Right lobe of liver (tissue), 4 donors: ENCODE measurements at regions not wholly inside any gene's neighbourhood (a gene's known extent, or its start where the extent isn't known, plus 50 kb on each side); places are given as distances from the start of the nearest gene placed in this dataset.

Experiments used
- CTCF ChIP-seq, 4 donors: fragments of 200-600 bp in 3 of 4; fragments of 450-650 bp in 1 of 4; IDR thresholded peaks; one replicate each; pipeline versions ENCODE4 v1.5.1 to v1.8.0; 2016 to 2022; ENCODE audit warnings: antibody characterized with exemption in 4 of 4, mild to moderate bottlenecking in 2 of 4
- POLR2A ChIP-seq: fragments of 450-650 bp; IDR thresholded peaks from one replicate; pipeline ENCODE4 v1.6.1; 2017; ENCODE audit warnings: antibody characterized with exemption, mild to moderate bottlenecking
- donor health status: DM: no; HTN: no; CAD: no.
- donor health status: DM: no; HTN: no; CAD: no.
- donor health status: DM: no; HTN: yes; CAD: no.

GRCh38 chr7:91348711-91349110 is 84.5 kb downstream of the FZD1 start:
- no peak for TF ChIP-seq CTCF (IDR thresholded peaks at IDR 0.05)
- no peak for TF ChIP-seq POLR2A
